HG03139 (cell line): ENCODE measurements at regions not wholly inside any gene's neighbourhood (a gene's known extent, or its start where the extent isn't known, plus 50 kb on each side); places are given as distances from the start of the nearest gene placed in this dataset.
"Not testable (repeated sequence)": the region's sequence is repeated elsewhere in the genome, so short reads cannot be mapped to it uniquely, and the experiment has no call there.

ENCODE experiments used
- ATAC-seq: cut with Tn5 transposase; IDR thresholded peaks from one replicate; pipeline ENCODE4 v1.9.1; 2021; ENCODE audit not compliant: unreplicated experiment

DNA sequence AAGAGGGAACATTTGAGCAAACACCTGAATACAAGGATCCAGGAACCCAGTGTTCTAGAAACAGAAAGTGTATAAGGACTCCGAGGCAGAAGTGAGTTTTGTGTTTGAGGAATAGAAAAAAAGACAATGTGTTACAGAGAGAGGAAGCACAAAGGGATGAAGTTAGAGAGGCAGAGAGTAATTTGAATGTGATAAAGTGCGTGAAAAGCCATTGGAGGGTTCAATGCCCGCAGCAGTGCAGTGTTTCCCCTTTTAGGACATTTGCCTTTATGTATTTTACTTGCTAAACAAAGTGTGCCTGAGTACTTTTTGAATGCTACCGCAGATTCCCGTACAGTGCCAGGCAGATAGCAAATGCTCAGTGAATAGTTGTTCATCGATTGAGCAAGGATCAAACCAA, 508.5 kb downstream of the RAB38 start:
- no peak for ATAC-seq

DNA sequence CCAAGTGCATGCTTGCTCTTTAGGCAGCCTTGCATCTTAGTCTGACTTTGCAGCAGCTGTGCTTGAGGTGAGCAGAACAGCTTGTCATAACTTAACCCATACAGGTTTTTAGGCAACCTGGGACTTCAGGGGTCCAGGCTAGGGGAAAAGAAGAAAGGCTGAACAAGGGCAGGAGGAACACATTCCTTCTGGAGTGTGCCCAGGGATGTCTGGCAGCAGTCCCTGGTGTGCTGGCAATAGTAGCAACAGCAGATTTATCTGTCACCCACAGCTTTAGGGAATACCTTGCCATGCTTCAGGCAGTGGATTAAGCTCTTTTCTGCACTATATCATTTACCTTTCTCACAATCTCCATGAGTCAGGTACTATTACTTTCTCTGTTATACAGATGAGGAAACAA, 513.0 kb downstream of the RAB38 start:
- ATAC-seq, result no peak

DNA sequence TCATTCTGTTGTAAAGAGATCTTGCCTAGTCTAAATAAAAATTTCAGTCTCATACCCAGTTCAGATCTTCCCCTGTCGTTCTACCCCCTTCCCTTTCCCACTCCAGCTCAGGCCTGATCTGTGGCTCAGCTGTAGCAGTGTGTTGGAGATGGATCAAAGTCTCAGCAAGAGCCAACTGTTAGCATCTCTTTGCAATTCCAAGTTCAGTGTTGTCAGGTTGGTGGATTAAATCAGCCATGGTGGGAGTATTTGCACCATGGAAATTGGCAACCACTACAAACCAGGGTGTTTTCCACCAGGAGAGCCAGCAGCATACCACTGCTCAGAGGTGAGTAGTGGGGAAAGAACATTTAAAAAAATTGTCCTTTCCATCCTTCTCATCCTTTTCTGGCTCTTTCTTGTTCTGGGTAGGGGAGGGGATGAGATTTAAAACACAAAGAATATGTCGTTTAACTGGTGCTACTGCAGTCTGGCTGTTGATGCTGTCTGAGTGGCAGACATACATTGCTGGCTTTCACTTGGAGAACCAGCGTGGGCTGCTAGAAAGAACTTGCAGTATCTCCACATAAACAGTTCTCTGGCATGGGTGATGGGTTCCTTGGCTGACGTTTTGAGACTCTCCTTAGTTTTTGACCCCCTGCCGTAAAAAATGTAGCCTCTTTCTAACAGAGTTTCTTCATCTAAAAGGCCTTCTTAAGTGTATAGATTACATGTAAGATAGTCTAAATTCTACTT, 514.1 kb downstream of the RAB38 start:
- no peak for ATAC-seq

DNA sequence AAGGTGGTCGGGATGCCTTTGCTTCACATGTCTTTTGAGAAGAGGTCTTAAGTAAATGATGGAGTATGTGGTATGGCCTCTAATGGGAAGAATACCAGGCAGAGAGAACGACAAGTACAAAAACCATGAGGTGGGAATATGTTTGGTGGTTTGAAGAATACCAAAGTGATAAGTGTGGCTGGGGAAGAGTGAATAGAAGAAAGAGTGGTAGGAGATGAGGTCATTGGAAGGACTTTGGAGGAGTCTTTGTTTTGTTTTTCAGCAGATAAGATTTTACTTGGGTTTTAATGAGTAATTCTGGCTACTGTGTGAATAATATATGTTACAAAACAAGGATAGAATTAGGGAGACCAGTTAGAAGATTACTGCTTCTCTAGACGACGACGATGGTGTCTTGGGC, 515.4 kb downstream of the RAB38 start:
- ATAC-seq, result no peak

DNA sequence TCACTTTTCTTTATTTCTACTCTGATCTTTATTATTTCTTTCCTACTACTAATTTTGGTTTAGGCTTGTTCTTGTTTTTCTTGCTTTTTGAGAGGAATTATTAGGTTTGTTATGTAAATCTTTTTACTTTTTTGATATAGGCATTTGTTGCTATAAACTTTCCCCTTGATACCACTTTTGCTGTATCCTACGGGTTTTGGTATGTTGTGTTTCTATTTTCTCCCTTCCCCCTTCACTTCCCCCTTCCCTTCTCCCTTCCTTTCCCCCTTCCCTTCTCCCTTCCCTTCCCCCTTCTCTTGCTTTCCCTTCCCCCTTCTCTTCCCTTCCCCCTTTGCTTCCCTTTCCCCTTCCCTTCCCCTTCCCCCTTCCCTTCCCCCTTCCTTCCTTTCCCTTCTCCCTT, 529.6 kb downstream of the RAB38 start:
- ATAC-seq, result no peak

DNA sequence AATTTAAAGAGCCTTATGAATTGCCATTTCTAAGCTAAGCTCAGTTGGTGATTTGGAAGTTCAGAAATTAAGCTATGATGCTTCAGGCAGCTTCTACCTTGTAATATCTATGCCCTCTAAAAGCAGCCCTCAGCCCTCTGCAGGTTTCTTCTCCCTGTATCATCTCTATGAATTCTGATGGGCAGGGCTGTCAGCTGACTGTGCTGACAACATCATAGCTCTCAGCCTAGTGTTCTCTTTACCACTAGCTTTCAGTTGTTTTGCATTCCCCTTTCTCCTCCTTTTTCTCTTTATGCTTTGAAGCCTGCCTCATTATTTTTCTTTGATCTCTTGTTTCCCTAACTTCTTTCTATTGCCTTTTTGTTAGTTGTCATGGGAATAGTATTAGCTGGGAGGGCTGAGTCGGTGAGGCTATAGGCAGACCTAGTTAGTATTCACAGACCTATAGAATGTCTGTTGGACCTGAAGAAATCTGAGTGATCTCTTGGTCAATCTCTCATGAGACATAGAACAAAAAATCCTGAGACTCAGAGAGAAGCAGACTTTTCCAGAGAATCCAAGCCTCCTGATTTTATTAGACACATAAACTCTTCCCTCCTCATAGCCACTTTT, 535.4 kb downstream of the RAB38 start:
- no peak for ATAC-seq

DNA sequence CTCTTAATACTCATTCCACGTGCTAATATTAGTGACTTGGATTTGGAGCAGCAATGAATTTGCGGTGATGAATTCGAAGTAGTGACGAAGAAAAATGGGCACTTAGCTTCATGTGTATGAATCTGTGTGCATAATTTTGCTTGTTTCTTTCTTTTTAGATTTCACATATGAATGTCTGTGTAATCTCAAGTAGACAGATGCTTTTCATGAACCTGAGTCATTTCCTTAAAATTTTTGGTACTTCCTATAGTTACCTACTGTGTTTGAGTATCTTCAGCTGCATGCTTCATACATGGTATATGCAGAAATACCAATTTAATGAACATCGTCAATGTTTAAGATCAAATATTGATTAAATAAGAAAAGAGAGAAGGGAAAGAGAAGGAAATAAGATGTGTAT, 540.2 kb downstream of the RAB38 start:
- no peak for ATAC-seq

DNA sequence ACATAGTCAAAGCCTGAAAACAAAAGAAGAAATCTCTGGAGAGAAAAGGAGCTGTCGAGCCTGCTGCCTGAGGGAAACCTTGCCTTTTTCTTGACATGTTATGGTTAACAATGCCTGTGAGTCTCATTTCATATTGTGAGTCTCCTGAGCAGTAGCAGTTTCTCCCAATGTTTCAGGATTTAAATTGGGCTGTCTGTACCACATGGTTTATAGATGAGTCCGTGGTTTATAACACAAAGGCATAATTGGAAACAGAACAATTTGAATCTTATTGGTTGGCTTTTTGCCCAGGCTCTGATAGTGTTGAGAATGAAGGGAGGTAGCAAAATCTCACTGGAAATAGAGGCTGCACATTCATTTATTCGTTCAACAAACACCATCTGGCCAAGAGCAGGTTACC, 540.9 kb downstream of the RAB38 start:
- no peak for ATAC-seq

DNA sequence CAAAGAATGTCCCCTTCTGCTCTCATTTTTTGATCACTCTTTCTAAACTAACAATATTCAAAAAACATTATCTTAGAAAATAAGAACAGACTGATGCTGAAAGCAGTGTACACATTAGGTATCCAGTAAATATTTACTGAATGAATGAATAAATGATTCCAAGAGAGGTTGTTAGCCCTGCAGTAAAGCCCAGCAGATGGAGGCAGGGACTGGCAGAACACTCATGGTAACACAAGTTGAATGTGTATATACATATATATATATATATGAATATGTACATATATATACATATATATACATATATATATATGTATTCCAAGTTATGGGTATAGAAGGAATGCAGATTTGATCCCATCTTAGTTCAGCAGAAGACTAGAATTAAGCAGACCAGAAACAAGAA, 546.3 kb downstream of the RAB38 start:
- no peak for ATAC-seq

DNA sequence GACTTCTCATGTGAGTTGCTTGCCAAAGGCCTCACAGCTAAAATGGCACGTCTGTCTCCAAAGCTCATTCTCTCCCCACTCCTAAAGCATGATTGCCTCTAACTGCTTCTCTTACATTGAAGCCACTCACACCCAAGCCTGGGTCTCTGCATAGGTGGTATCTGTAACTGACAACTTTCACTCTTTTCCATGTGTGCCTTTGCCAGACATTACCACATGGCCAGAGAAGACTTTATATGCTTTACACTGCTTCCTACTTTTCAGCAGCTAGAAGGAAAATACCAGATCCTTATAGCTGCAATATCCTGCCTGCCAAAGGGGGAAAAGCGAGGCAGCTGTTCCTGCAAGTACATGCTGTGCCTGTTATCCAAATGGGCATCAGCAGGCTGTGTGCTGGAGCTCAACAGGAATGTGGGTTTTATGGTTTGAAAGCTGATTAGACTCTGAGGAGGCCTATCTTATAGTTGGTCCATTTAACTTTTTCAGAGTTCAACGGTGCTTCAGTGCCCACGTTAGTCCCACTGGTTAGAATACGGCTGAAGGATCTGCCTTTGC, 547.1 kb downstream of the RAB38 start:
- ATAC-seq, result no peak

DNA sequence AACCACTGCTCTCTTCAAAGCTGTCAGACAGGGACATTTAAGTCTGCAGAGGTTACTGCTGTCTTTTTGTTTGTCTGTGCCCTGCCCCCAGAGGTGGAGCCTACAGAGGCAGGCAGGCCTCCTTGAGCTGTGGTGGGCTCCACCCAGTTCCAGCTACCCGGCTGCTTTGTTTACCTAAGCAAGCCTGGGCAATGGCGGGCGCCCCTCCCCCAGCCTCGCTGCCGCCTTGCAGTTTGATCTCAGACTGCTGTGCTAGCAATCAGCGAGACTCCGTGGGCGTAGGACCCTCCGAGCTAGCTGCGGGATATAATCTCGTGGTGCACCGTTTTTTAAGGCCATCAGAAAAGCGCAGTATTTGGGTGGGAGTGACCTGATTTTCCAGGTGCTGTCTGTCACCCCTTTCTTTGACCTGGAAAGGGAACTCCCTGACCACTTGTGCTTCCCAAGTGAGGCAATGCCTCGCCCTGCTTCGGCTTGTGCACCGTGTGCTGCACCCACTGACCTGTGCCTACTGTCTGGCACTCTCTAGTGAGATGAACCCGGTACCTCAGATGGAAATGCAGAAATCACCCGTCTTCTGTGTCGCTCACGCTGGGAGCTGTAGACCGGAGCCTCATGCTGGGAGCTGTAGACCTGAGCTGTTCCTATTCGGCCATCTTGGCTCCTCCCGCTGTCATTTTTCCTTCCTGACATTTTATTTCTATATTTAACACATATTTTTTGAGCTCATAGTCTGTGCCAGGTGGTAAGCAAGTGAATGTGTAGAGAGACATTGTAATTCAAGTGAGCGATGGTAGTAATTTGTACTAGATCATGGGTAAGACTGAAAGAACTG, 551.5 kb downstream of the RAB38 start:
- not testable (repeated sequence) for ATAC-seq

DNA sequence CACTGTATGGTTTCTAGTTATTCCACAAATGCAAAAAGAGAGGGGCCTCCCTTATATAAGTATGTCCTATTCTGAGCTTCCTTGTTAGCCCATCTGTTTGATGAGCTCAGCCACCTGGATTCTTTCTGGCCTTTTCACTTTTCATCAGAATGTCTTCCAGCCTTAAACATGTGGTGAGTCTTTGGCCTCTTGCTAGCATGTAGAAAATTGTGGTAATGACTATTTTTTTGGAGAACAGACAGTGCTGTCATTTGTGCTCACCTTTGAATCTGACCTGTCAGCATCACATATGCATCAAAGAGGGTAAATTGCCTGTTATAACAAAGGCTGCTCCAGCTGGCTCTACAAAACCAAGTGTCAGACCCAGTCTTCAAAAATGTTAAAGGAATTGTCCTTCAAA, 558.7 kb downstream of the RAB38 start:
- no peak for ATAC-seq

DNA sequence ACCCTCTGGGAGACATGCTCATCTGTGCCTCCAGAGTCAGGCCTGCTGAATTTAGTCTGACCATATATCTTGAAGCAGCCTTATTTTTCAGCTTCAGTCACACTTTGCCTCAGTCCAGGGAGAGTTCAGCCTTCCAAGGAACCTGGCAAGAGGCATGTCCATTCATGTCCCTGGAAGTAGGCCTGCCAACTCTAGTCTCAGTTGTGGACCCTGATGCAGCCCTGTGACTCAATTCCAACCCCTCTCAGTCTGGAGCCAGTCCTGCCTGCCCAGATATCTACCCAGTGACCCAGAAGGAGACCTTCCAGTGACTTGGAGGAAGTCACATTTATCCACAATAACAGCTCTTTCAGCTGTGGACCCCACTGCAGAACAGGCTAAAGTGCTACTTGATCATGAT, 566.6 kb downstream of the TMEM135 start:
- no peak for ATAC-seq

DNA sequence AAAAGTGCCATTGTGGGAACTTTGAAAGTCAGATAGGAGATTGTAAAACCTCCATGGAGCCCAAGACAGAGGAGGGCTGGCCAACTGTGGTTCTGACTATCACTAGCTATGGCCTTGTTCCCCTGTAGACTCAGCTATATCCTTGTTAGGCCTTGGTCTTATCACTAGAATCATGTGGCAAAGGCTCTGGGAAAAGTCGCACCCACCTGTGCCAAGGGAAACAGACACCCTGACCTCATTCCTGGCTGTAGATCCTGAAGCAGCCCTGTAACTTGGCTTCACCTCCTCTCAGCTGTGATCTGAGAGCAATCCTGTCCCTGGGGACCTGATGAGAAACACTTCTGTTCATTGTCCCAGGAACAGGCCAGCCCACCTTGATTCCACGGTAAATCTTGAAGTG, 566.2 kb downstream of the TMEM135 start:
- no peak for ATAC-seq

DNA sequence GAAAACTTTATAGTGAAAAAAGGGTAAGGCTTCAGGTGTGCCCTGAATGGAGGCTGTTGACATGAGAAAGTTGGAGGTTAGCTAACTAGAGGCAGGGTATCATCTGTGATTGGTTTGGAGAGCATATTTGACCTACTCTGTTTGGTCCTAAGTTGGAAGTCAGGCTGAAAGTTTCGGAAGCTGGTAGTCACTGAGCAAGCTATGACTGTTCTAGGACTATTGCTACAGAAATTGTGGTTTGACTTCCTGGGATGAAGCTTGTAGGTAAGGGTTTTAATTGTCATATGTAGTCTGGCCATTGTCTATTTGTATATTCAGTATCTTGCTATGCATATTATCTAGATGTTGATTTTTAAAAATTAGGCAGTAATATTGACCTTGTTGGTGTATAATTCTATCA, 565.0 kb downstream of the TMEM135 start:
- no peak for ATAC-seq

DNA sequence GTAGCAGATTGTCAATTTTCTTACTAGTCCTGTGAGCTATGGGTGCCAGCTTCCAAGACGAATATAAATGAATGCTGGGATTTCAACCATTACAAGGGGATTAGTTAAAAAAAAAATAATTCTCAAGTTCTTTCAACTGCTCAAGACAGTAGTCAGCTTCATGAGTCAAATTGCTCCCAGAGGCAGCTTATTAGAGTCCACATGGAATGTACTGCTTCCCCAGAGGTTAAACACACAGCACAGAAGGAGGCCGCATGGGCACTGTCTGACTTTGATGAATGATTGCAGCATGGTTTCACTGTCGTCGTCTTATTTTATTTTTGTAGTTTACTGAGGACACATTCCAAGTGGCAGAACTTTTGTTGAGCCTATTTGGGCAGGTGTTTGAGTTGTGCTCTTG, 563.2 kb downstream of the TMEM135 start:
- no peak for ATAC-seq

DNA sequence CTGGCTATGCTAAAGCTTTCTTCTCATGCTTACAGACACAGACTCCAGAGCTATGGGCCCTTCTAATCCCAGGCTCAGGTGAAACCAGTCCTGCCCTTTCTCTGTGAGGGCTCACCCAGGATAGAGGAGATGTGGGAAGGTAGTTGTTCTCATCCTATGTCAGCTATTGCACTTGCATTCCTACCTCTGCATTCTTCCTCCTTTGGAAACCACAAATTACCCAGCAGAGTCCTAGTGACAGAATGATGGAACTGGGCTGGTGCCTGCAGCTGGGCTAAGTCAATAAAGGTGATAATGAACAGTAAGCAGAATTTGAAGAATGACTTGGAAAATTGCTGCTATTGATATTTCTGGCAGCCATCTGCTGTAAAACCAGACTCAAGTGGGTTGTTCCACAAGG, 560.0 kb downstream of the TMEM135 start:
- no peak for ATAC-seq

DNA sequence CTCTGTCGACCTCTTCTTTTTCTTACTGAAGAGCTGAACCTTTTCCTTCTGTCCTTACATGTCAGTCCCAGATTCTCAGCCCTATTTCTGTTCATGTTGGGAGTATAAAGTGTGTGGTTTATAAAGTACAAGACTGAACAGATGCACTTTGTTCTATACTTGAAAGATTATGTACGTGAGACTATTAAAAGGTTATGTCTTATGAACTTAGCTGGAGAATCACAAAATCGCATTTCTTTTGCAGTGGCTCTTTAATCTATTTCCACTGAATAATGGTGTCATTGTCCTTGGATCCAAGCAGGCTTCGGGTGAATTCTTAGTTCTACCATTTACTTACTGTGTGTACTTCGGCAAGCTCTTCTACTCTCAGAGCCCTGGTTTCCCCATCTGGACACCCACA, 558.4 kb downstream of the TMEM135 start:
- no peak for ATAC-seq

DNA sequence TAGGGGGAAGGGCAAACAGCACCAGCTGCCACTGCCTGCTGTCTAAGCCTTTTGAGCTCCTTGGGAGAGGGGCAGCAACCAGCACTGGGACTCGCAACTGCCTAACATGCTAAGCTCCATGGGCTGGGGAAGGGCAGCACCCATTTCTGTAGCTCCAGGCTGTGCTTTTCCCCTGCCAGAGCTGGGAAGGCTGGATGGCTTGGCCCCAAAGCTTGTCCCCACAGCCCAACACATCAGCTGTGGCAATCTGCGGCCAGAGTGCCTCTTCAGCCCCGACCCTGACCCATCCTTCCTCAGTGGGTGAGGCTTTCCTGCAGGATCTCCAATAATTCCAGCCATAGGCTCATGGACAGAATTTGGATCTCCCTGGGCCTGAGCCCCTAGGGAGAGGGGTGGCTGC, 551.3 kb downstream of the TMEM135 start:
- no peak for ATAC-seq

DNA sequence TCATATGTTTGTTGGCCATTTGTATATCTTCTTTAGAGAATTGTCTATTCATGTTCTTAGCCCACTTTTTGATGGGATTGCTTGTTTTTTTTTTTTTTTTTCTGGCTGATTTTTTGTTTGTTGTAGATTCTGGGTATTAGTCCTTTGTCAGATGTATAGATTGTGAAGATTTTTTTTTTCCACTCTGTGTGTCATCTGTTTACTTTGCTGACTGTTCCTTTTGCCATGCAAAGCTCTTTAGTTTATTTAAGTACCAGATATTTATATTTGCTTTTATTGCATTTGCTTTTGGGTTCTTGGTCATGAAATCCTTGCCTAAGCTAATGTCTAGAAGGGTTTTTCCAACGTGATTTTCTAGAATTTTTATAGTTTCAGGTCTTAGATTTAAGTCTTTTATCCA, 547.9 kb downstream of the TMEM135 start:
- ATAC-seq, result not testable (repeated sequence)

DNA sequence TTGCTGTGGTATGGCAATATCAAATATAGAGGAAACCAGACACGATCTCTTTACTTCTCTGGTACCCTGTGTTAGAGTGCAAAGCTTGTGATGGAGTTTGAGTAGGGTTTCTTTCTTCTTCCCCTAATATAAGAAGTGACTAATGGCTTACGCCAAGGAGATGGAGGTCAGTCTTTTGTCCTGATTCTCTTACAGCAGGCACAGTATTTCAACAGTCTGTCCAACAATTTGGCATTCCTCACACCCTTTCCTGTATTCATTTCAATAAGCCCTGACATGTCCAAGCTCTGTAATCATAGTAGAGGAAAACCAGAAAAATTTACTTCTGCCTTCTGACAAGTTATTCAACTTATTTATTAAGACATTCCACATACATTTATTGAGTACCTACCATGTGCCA, 546.2 kb downstream of the TMEM135 start:
- no peak for ATAC-seq

DNA sequence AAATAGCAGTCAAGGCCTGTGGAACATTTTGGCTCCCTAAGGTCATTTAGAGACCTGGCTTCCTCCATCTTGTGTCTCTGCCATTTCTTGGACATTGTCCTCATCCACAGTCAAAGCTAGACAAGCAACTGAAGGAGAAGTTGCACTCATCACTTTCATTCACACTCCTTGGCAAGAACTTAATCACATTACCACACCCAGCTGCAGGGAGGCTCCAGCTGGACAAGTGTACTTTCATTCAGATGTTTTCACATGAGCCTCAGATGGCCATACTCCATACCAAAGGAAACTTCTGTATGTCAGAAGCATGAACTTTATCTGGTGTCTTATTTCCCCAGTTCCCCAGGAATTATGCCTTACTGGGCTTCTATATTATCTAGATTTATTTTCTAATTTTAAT, 537.4 kb downstream of the TMEM135 start:
- no peak for ATAC-seq
